SJSA1 (cell line): ENCODE measurements at regions not wholly inside any gene's neighbourhood (a gene's known extent, or its start where the extent isn't known, plus 50 kb on each side); places are given as distances from the start of the nearest gene placed in this dataset.
"Not testable (repeated sequence)": the region's sequence is repeated elsewhere in the genome, so short reads cannot be mapped to it uniquely, and the experiment has no call there.

Experiments
- DNase-seq, 2 experiments: peaks; one replicate each; pipeline ENCODE4 v3.0.0-alpha.2; 2015 to 2020; ENCODE audit warnings: low spot score in 2 of 2, low read depth in 1 of 2
- H3K27ac ChIP-seq: fragments of 250-450 bp; sonication (Bioruptor Pico); 2 replicates; pipeline ENCODE4 v1.5.1; 2020; ENCODE audit warnings: mild to moderate bottlenecking, moderate library complexity
- H3K27me3 ChIP-seq: fragments of 250-450 bp; sonication (Bioruptor Pico); replicated peaks from 2 replicates; pipeline ENCODE4 v1.5.1; 2020; ENCODE audit warnings: mild to moderate bottlenecking, moderate library complexity
- H3K36me3 ChIP-seq: fragments of 250-450 bp; sonication (Bioruptor Pico); 2 replicates; pipeline ENCODE4 v1.5.1; 2020; ENCODE audit warnings: mild to moderate bottlenecking
- H3K4me1 ChIP-seq: fragments of 250-450 bp; sonication (Bioruptor Pico); replicated peaks from 2 replicates; pipeline ENCODE4 v1.6.1; 2021; ENCODE audit warnings: mild to moderate bottlenecking
- H3K4me3 ChIP-seq: fragments of 250-450 bp; sonication (Bioruptor Pico); 2 replicates; pipeline ENCODE4 v1.5.1; 2020; ENCODE audit warnings: mild to moderate bottlenecking
- H3K9me3 ChIP-seq: fragments of 250-450 bp; sonication (Bioruptor Pico); replicated peaks from 2 replicates; pipeline ENCODE4 v1.5.1; 2020; ENCODE audit warnings: mild to moderate bottlenecking

DNA sequence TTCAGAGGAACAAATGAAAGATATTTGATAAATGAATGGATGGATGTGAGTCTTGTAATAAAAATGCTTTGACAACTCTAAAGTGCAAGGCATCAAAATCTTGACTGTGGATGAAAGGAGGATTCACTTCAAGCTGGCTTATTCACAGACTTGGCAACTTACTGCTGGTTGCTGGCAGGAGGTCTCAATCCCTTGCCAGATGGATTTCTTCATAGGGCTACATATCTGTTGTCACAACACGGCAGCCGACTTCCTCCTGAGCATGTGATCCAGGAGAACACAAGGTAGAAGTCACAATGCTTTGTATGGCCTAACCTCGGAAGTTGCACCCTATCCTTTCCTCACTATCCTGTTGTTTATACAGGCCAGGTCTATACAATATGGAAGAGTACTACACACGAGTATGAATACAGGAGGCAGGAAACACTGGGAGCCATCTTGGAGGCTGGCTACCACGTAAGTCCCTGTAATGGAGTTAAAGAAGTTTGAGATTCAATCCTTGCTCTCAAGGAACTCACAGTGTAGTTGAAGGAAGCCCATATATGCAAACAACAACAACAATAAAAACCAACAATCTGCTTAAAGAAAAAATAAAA is 97.9 kb downstream of the ID4 start:
- no peaks in the 10 kb centered on the region for H3K4me1 ChIP-seq
- DNase-seq, result no peak
- H3K36me3 ChIP-seq, result no peaks in the 10 kb centered on the region
- H3K9me3 ChIP-seq, result no peaks in the 10 kb centered on the region
- no peak overlapping the region for H3K4me3 ChIP-seq
- no peak overlapping the region for H3K27ac ChIP-seq
- no peaks in the 10 kb centered on the region for H3K27me3 ChIP-seq

DNA sequence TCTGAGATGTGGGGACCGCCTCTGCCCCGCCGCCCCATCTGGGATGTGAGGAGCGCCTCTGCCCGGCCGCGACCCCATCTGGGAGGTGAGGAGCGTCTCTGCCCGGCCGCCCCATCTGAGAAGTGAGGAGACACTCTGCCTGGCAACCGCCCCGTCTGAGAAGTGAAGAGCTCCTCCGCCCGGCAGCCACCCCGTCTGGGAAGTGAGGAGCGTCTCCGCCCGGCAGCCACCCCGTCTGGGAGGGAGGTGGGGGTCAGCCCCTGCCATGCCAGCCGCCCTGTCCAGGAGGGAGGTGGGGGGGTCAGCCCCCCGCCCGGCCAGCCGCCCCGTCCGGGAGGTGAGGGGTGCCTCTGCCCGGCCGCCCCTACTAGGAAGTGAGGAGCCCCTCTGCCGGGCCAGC is 102.2 kb downstream of the ID4 start:
- not testable (repeated sequence) for H3K4me3 ChIP-seq, H3K27me3 ChIP-seq, H3K4me1 ChIP-seq, H3K27ac ChIP-seq, H3K9me3 ChIP-seq, H3K36me3 ChIP-seq, DNase-seq

DNA sequence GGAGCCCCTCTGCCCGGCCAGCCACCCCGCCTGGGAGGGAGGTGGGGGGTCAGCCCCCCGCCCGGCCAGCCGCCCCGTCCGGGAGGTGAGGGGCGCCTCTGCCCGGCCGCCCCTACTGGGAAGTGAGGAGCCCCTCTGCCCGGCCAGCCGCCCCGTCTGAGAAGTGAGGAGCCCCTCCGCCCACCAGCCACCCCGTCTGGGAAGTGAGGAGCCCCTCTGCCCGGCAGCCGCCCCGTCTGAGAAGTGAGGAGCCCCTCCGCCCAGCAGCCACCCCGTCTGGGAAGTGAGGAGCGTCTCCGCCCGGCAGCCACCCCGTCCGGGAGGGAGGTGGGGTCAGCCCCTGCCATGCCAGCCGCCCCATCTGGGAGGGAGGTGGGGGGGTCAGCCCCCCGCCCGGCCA is 102.8 kb downstream of the ID4 start:
- not testable (repeated sequence) for H3K4me3 ChIP-seq, DNase-seq, H3K9me3 ChIP-seq, H3K27ac ChIP-seq, H3K36me3 ChIP-seq, H3K4me1 ChIP-seq, H3K27me3 ChIP-seq

DNA sequence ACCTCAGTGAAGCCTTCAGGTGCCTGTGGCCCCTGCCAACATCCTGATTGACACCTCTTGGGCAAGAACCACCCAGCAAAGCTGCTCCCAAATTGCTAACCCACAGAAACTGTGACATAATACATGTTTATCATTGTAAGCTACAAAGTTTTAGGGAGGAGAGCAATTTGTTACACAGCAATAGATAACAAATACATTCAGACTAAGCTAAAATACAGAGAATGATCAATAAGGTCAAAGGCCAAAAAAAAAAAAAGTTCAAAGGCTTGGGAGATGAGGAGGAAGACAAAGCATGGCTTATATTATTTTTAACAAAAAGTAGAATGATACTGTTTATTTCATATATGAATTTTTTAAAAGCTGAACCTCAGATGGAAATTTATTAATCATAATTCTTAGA is 105.9 kb downstream of the ID4 start:
- H3K4me1 ChIP-seq, result no peaks in the 10 kb centered on the region
- H3K9me3 ChIP-seq, result no peaks in the 10 kb centered on the region
- DNase-seq, result no peak
- no peak overlapping the region for H3K27ac ChIP-seq
- H3K4me3 ChIP-seq, result no peak overlapping the region
- H3K36me3 ChIP-seq, result no peaks in the 10 kb centered on the region
- H3K27me3 ChIP-seq, result no peaks in the 10 kb centered on the region

DNA sequence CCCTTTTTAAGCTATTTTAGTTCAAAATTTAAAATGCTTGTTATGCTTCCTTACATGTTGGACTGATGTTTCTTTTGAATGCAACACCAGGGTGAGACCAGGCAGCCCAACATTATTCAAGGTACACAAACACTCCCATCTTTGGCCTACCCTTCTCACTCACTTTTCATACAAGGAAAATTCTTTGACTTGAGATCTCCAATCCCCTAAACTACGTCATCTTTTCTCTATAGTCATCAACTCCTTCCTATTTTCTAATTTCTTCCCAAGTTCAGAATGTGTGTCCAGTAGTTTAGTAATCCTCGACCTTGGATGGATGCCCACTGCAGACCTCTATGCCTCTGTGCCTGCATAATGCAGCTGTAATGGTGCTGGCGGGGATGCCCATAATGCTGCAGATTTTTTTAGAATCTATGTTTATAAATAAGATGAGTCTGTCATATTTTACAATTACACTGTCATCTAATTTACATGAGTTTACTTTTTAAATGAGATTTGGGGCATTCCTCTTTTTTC is 108.7 kb downstream of the ID4 start:
- Histone ChIP-seq H3K9me3 (no peaks in the 10 kb centered on the region), H3K36me3 (no peaks in the 10 kb centered on the region), H3K27ac (no peak overlapping the region), H3K4me1 (no peaks in the 10 kb centered on the region), H3K4me3 (no peak overlapping the region), H3K27me3 (no peaks in the 10 kb centered on the region)
- no peak for DNase-seq

DNA sequence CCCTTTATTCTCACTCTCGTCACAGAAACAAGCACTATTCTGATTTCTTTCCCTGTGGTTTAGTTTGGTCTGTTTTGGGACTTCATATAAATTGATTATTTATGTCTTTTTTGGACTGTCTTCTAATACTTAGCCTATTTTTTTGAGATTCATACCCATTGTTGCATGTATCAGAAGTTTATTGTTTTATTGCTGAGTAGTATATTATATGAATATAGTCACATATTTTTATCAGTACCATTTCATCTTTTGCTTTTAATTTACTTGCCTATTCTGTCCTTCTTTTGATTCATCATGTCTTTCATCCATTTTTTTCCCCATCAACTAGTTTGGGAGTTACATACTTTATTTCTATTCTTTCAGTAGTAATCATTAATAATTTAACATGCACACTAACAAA is 112.0 kb downstream of the ID4 start:
- Histone ChIP-seq H3K36me3 (no peaks in the 10 kb centered on the region), H3K4me1 (no peaks in the 10 kb centered on the region), H3K9me3 (no peaks in the 10 kb centered on the region), H3K4me3 (no peak overlapping the region), H3K27ac (no peak overlapping the region), H3K27me3 (no peaks in the 10 kb centered on the region)
- DNase-seq, result no peak

DNA sequence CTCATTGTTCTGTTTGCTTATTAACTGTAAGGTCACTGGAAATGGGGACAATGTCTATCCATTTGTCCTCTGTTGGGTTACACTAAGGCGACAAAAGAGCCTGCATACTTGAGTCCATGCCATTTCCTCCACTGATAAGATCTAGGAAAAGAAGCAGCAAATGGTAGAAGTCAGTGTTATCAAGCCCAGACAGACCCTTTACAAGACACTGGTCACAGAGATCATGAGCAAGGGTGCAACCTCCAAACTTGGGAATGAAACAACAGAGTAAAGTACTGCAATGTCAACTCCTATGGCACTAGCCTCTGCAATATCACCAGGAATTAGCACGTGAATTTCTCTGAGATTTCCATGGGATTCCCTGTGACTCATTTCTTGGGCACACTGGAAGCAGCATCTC is 126.9 kb downstream of the ID4 start:
- Histone ChIP-seq H3K27me3 (no peaks in the 10 kb centered on the region), H3K9me3 (no peaks in the 10 kb centered on the region), H3K36me3 (no peaks in the 10 kb centered on the region), H3K4me3 (no peak overlapping the region), H3K27ac (no peak overlapping the region), H3K4me1 (no peaks in the 10 kb centered on the region)
- DNase-seq, result no peak

DNA sequence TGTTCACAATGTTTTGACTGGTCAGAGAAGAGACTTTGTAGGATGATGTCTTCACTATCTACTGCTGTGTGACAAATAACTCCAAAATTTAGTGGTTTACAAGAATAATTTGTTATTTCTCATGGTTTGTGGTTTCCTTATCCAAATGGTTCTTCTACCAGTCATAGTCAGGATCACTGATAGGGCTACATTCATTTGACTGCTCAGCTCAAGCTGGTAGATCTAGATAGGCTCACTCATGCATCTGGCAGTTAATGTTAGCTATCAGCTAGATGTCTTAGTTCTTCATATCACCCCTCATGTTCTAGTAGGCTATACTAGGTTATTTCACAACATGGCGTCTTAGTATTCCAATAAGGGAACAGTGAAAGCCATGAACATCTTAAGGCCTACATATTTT is 131.0 kb downstream of the ID4 start:
- Histone ChIP-seq H3K4me3 (no peak overlapping the region), H3K27me3 (no peaks in the 10 kb centered on the region), H3K9me3 (no peaks in the 10 kb centered on the region), H3K27ac (no peak overlapping the region), H3K36me3 (no peaks in the 10 kb centered on the region), H3K4me1 (no peaks in the 10 kb centered on the region)
- DNase-seq, result no peak

DNA sequence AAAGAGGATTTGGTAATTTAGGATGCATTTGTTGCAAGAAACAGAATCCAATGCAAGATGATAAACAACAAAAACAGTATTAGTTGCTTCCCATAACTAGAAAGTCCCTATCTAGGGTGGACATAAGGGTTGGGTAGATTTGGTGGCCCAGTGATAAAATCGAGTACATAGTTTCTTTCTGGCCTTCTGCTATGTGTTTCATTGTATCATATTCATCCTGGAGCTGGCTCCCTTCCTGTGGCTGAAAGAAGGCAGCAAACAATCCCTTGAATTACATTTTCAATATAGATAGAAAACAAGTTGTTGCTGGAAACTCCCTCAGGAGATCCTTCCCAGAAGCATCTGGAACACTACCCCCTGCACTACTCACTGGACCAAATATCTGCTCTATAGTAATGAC is 135.1 kb downstream of the ID4 start:
- H3K27ac ChIP-seq, result no peak overlapping the region
- no peaks in the 10 kb centered on the region for H3K4me1 ChIP-seq
- H3K4me3 ChIP-seq, result no peak overlapping the region
- 0 out of 2 replicates have a peak, but pooled peaks cover 2% of the 10 kb centered on the region for H3K27me3 ChIP-seq
- no peaks in the 10 kb centered on the region for H3K36me3 ChIP-seq
- DNase-seq, result no peak
- H3K9me3 ChIP-seq, result no peaks in the 10 kb centered on the region

DNA sequence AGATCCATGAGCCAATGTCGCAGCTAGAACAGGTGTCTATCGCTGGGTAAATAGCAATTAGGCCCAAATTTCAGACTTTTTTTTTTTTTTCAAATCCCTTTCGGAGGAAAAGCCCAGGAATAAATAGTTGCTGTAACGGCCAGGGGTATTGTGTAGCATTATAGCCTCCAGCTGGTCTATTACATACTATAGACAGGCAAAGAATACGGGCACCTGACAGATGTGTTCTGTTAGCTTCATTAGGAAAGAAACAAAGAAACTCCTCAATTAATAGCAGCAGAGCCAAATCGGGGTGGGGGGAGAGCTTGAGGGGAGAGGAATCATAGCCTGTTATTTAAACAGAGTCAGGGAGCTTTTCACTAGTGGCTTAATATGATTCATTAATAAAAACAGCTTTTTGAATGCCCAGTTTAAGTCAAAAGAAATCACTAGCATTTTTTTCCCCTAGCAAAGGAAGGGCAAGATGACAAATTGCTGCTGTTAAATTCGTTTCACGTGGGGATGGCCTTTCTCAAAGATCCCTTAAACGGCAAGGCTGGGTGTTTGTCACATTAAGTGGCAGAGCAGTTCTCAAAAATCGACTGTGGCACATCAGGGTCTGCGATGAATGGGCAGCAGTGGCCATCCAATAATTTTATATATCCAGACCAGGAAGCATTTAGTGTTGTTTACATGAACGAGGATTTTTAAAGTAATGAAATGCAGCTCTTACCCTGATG is 139.4 kb downstream of the ID4 start:
- no peaks in the 10 kb centered on the region for H3K4me1 ChIP-seq
- H3K4me3 ChIP-seq, result no peak overlapping the region
- no peak overlapping the region for H3K27ac ChIP-seq
- no peaks in the 10 kb centered on the region for H3K36me3 ChIP-seq
- H3K9me3 ChIP-seq, result no peaks in the 10 kb centered on the region
- H3K27me3 ChIP-seq, result peaks cover 2% of the 10 kb centered on the region; the same call in 1 of the 2 replicates
- DNase-seq, result no peak

DNA sequence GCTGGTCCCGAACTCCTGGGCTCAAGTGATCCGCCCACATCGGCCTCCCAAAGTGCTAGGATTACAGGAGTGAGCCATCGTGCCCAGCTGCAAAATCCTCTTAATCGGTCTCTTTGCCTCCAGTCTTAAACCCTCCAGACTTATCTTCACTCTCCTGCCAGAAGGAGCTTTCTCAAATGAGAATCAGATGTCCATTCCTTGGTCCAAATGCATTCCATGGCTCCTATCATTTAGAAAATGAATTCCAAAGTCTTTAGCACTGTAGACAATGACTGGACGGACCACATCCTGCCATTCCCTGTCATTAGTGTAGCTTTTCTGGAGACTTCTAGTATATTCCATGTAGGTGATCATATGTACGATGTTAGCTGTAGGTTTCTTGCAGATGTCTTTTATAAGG is 141.9 kb downstream of the ID4 start:
- DNase-seq, result no peak
- no peaks in the 10 kb centered on the region for H3K4me1 ChIP-seq
- no peaks in the 10 kb centered on the region; the same call in 1 of the 2 replicates for H3K27me3 ChIP-seq
- no peaks in the 10 kb centered on the region for H3K9me3 ChIP-seq
- no peak overlapping the region for H3K27ac ChIP-seq
- no peak overlapping the region for H3K4me3 ChIP-seq
- no peaks in the 10 kb centered on the region for H3K36me3 ChIP-seq

DNA sequence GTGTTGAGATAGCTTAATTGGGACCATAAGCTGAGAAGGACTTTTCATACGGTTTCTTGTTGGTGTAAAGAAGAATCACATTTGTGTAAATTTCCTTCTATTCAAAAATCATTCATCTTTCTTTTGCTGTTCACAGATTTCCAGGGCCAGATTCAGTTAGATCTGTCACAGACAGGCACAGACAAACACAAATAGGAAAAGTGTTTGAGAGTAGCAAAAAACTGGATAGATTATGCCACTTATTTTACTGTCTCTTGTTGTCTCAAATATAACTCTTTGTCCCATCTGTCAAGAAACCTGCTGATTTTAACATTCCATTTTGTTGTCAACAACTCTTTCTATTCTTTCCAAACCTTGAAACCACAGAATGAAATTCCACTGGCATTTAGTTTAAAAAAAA is 142.8 kb downstream of the ID4 start:
- Histone ChIP-seq H3K27ac (no peak overlapping the region), H3K4me3 (no peak overlapping the region), H3K27me3 (no peaks in the 10 kb centered on the region; the same call in 1 of the 2 replicates), H3K36me3 (no peaks in the 10 kb centered on the region), H3K4me1 (no peaks in the 10 kb centered on the region), H3K9me3 (no peaks in the 10 kb centered on the region)
- no peak for DNase-seq

DNA sequence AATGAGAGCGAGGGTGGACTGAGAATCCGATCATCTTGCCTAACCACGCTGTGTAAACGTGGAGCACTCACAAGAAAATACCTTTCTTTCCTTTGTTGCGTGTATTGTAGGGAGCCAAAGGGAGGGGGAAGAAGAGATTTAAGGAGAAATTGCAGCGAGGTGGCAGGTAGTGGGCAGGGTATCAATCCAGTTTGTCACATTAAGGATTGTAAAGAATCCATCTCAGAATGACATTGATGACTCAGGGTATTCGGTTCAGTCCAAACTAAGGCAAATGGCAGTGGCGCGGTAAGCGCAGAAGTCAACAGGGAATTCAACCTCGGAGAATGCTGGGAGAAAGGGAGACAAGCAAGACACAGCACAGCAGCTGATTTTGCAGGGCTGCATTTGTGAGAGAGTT is 146.2 kb downstream of the ID4 start:
- no peaks in the 10 kb centered on the region; the same call in 1 of the 2 replicates for H3K27me3 ChIP-seq
- H3K4me1 ChIP-seq, result no peaks in the 10 kb centered on the region
- H3K9me3 ChIP-seq, result no peaks in the 10 kb centered on the region
- H3K4me3 ChIP-seq, result no peak overlapping the region
- H3K27ac ChIP-seq, result no peak overlapping the region
- no peaks in the 10 kb centered on the region for H3K36me3 ChIP-seq
- no peak for DNase-seq

DNA sequence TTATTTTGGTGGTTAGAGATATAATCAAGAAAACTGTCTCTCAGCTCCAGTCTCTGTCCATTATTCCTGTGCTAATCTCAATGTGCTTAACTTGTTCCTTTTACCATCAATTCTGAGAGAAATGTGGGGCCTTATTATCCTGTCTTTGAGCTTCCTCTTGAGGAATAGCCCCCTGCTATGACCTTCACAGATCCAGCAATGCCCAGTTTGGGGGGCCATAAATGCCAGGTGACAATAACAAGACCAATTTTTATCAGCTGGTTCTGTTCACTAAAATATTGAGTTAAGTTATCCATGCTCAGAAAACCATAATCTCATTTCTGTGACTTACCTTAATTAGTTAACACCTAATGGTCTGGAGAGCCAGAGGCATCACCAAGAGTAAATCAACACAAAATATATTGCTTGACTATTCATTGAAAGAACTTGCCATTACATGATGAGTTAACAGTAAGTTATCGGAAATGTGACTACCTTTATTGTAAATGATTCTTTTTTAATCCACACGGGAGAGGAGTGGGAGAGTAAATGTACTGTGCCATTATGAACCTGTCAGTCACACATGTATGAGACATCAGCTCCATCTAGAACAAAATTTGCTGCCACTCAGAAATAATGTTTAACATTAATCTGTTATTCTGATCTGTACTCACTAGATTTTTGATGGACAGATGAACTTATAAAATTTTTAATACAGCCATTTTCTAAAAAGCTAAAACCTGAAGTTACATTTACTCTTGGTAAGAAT is 149.7 kb downstream of the ID4 start:
- H3K27me3 ChIP-seq, result no peaks in the 10 kb centered on the region
- no peak overlapping the region for H3K4me3 ChIP-seq
- H3K27ac ChIP-seq, result no peak overlapping the region
- no peaks in the 10 kb centered on the region for H3K36me3 ChIP-seq
- H3K4me1 ChIP-seq, result no peaks in the 10 kb centered on the region
- DNase-seq, result no peak
- no peaks in the 10 kb centered on the region for H3K9me3 ChIP-seq
